SK-N-SH treated with all-trans-retinoic acid at 6 μM for 48 hours (cell line): ENCODE measurements at regions not wholly inside any gene's neighbourhood (a gene's known extent, or its start where the extent isn't known, plus 50 kb on each side); places are given as distances from the start of the nearest gene placed in this dataset.

Source experiments
- ATAC-seq: fragments of 200-7000 bp; cut with Tn5 transposase; 3 replicates; pipeline ENCODE4 v1.9.1; 2020; ENCODE audit warnings: mild to moderate bottlenecking, moderate library complexity
- ARNTL ChIP-seq: fragments of 450-650 bp; formaldehyde crosslinking; IDR thresholded peaks from 2 replicates; pipeline ENCODE4 v1.5.0; 2020; ENCODE audit warnings: low read depth, mild to moderate bottlenecking, moderate library complexity, borderline replicate concordance
- BACH2 ChIP-seq: fragments of 250-450 bp; sonication (Bioruptor Pico); IDR thresholded peaks from 2 replicates; pipeline ENCODE4 v1.9.0; 2021; ENCODE audit warnings: mild to moderate bottlenecking, borderline replicate concordance
- CREB5 ChIP-seq: fragments of 250-450 bp; sonication (Bioruptor Pico); IDR thresholded peaks from 2 replicates; pipeline ENCODE4 v1.5.1; 2020; ENCODE audit warnings: low read depth, mild to moderate bottlenecking, moderate library complexity
- CSDC2 ChIP-seq: fragments of 250-450 bp; sonication (Bioruptor Pico); IDR thresholded peaks from 2 replicates; pipeline ENCODE4 v1.5.0; 2020; ENCODE audit warnings: mild to moderate bottlenecking, moderate library complexity
- CSRNP3 ChIP-seq: fragments of 250-450 bp; sonication (Bioruptor Pico); IDR thresholded peaks from 2 replicates; pipeline ENCODE4 v1.5.1; 2021; ENCODE audit warnings: mild to moderate bottlenecking, moderate library complexity
- ESRRG ChIP-seq: fragments of 250-450 bp; sonication (Bioruptor Pico); IDR thresholded peaks from 2 replicates; pipeline ENCODE4 v1.6.1; 2021; ENCODE audit warnings: mild to moderate bottlenecking
- ISL1 ChIP-seq: fragments of 250-450 bp; sonication (Bioruptor Pico); IDR thresholded peaks from 2 replicates; pipeline ENCODE4 v2.1.2; 2022; ENCODE audit warnings: mild to moderate bottlenecking, moderate library complexity
- OSR1 ChIP-seq: fragments of 250-450 bp; sonication (Bioruptor Pico); IDR thresholded peaks from 2 replicates; pipeline ENCODE4 v1.8.0; 2022; ENCODE audit warnings: moderate library complexity, mild to moderate bottlenecking, inconsistent platforms
- PATZ1 ChIP-seq: fragments of 250-450 bp; sonication (Bioruptor Pico); IDR thresholded peaks from 2 replicates; pipeline ENCODE4 v1.8.0; 2020; ENCODE audit warnings: mild to moderate bottlenecking, moderate library complexity, borderline replicate concordance
- POU6F1 ChIP-seq: fragments of 250-450 bp; sonication (Bioruptor Pico); IDR thresholded peaks from 2 replicates; pipeline ENCODE4 v1.8.0; 2021; ENCODE audit warnings: low read depth, mild to moderate bottlenecking, moderate library complexity, borderline replicate concordance
- PPARA ChIP-seq: fragments of 250-450 bp; sonication (Bioruptor Pico); IDR thresholded peaks from 2 replicates; pipeline ENCODE4 v1.5.0; 2020; ENCODE audit warnings: mild to moderate bottlenecking, borderline replicate concordance
- RARB ChIP-seq: fragments of 250-450 bp; sonication (Bioruptor Pico); IDR thresholded peaks from 2 replicates; pipeline ENCODE4 v1.8.0; 2021; ENCODE audit warnings: mild to moderate bottlenecking, moderate library complexity
- SNAI2 ChIP-seq: fragments of 250-450 bp; sonication (Bioruptor Pico); IDR thresholded peaks from 2 replicates; pipeline ENCODE4 v1.5.0; 2020; ENCODE audit warnings: mild to moderate bottlenecking, moderate library complexity
- TCF4 ChIP-seq: fragments of 250-450 bp; sonication (Bioruptor Pico); IDR thresholded peaks from 2 replicates; pipeline ENCODE4 v1.8.0; 2021; ENCODE audit warnings: mild to moderate bottlenecking, moderate library complexity, borderline replicate concordance
- TOX ChIP-seq: fragments of 250-450 bp; sonication (Bioruptor Pico); IDR thresholded peaks from 2 replicates; pipeline ENCODE4 v1.8.0; 2021; ENCODE audit warnings: mild to moderate bottlenecking, moderate library complexity, borderline replicate concordance
- TSHZ2 ChIP-seq: fragments of 250-450 bp; sonication (Bioruptor Pico); IDR thresholded peaks from 2 replicates; pipeline ENCODE4 v1.5.0; 2020; ENCODE audit warnings: mild to moderate bottlenecking, moderate library complexity
- ZC3H10 ChIP-seq: fragments of 250-450 bp; sonication (Bioruptor Pico); IDR thresholded peaks from 2 replicates; pipeline ENCODE4 v1.5.1; 2021; ENCODE audit warnings: mild to moderate bottlenecking, moderate library complexity
- ZFP3 ChIP-seq: fragments of 250-450 bp; sonication (Bioruptor Pico); IDR thresholded peaks from 2 replicates; pipeline ENCODE4 v1.5.0; 2020; ENCODE audit warnings: mild to moderate bottlenecking, moderate library complexity
- ZFP30 ChIP-seq: fragments of 450-650 bp; formaldehyde crosslinking; IDR thresholded peaks from 2 replicates; pipeline ENCODE4 v1.5.0; 2022; ENCODE audit warnings: mild to moderate bottlenecking, moderate library complexity
- ZNF70 ChIP-seq: fragments of 450-650 bp; formaldehyde crosslinking; IDR thresholded peaks from 2 replicates; pipeline ENCODE4 v1.5.0; 2020; ENCODE audit warnings: mild to moderate bottlenecking, moderate library complexity
- ZNF8 ChIP-seq: fragments of 450-650 bp; formaldehyde crosslinking; IDR thresholded peaks from 2 replicates; pipeline ENCODE4 v1.5.0; 2020; ENCODE audit warnings: mild to moderate bottlenecking, moderate library complexity

- no peak for TF ChIP-seq ZC3H10 (CRISPR knock-in tag)
- no peak for TF ChIP-seq ZFP30 (CRISPR knock-in tag)
- TF ChIP-seq CSRNP3 (CRISPR knock-in tag) = no peak
- no peak for TF ChIP-seq SNAI2 (CRISPR knock-in tag)
- no peak for TF ChIP-seq BACH2 (CRISPR knock-in tag)
- TF ChIP-seq ARNTL (CRISPR knock-in tag) = no peak
- no peak for TF ChIP-seq ISL1 (CRISPR knock-in tag)
- no peak for TF ChIP-seq CSDC2
- TF ChIP-seq ZNF70 (CRISPR knock-in tag) = no peak
- ATAC-seq = no peak
Observed at GRCh38 chr5:35362772-35363171, 132.5 kb upstream of the PRLR start.

GRCh38 chr5:35360671-35361070 is 130.4 kb upstream of the PRLR start:
- no peak for ATAC-seq

GRCh38 chr5:35359859-35360258 is 129.6 kb upstream of the PRLR start:
- TF ChIP-seq TCF4 (CRISPR knock-in tag) (no peak), ZFP3 (CRISPR knock-in tag) (no peak), ESRRG (CRISPR knock-in tag) (no peak), SNAI2 (CRISPR knock-in tag) (no peak)
- TF ChIP-seq, all 23 proteins: peak for 0

More at GRCh38 chr5:35360671-35361070, 130.4 kb upstream of the PRLR start:
- no peak for TF ChIP-seq TCF4 (CRISPR knock-in tag)
- TF ChIP-seq TOX (CRISPR knock-in tag) = no peak
- no peak for TF ChIP-seq TSHZ2 (CRISPR knock-in tag)
- no peak for TF ChIP-seq CSRNP3 (CRISPR knock-in tag)
- TF ChIP-seq OSR1 = no peak
- TF ChIP-seq ZFP3 (CRISPR knock-in tag) = no peak
- no peak for TF ChIP-seq PPARA (CRISPR knock-in tag)
- no peak for TF ChIP-seq ZNF8
- no peak for TF ChIP-seq ISL1 (CRISPR knock-in tag)
- no peak for TF ChIP-seq POU6F1 (CRISPR knock-in tag)
- no peak for TF ChIP-seq RARB (CRISPR knock-in tag)
- TF ChIP-seq ARNTL (CRISPR knock-in tag) = no peak

GRCh38 chr5:35357973-35358372 is 127.7 kb upstream of the PRLR start:
- no peak for ATAC-seq
- TF ChIP-seq ARNTL (CRISPR knock-in tag) = no peak
- TF ChIP-seq PATZ1 (CRISPR knock-in tag) = no peak
- TF ChIP-seq CSDC2 = no peak
- TF ChIP-seq TOX (CRISPR knock-in tag) = no peak
- no peak for TF ChIP-seq CREB5
- TF ChIP-seq BACH2 (CRISPR knock-in tag) = no peak
- no peak for TF ChIP-seq TCF4 (CRISPR knock-in tag)
- TF ChIP-seq SNAI2 (CRISPR knock-in tag) = no peak
- no peak for TF ChIP-seq ESRRG (CRISPR knock-in tag)
- no peak for TF ChIP-seq ISL1 (CRISPR knock-in tag)

More at GRCh38 chr5:35359859-35360258, 129.6 kb upstream of the PRLR start:
- ATAC-seq = no peak
